Activated CD8-positive, alpha-beta T cell treated with anti-CD3 and anti-CD28 coated beads for 36 hours (primary cell): ENCODE measurements at regions not wholly inside any gene's neighbourhood (a gene's known extent, or its start where the extent isn't known, plus 50 kb on each side); places are given as distances from the start of the nearest gene placed in this dataset.

Experiments
- ATAC-seq: fragments of 200-7000 bp; cut with Tn5 transposase; one replicate; pipeline ENCODE4 v1.10.0; 2021; ENCODE audit warnings: mild to moderate bottlenecking, moderate library complexity
- CTCF ChIA-PET: fragments of 350-600 bp; sonication (Branson Sonifier 250); formaldehyde crosslinking; loops from one replicate; lab custom pipeline; 2021; ENCODE audit warnings: antibody characterized with exemption; lab: Charles Lee
- POLR2A ChIA-PET: fragments of 350-600 bp; sonication (Branson Sonifier 250); formaldehyde crosslinking; loops from one replicate; lab custom pipeline; 2021; ENCODE audit warnings: antibody characterized with exemption; lab: Charles Lee
- DNase-seq: peaks from one replicate; pipeline ENCODE4 v3.0.0-alpha.2; 2020
- H3K27ac Mint-ChIP-seq: one replicate; pipeline ENCODE4 v1.8.0; 2021; ENCODE audit warnings: mild to moderate bottlenecking, mixed read lengths
- H3K27me3 Mint-ChIP-seq: one replicate; pipeline ENCODE4 v1.8.0; 2021; ENCODE audit warnings: mixed read lengths
- H3K36me3 Mint-ChIP-seq: one replicate; pipeline ENCODE4 v1.8.0; 2021; ENCODE audit warnings: low read depth, mixed read lengths
- H3K4me1 Mint-ChIP-seq: one replicate; pipeline ENCODE4 v1.8.0; 2021; ENCODE audit warnings: low read depth, mixed read lengths
- H3K4me3 Mint-ChIP-seq: one replicate; pipeline ENCODE4 v1.8.0; 2021; ENCODE audit warnings: mild to moderate bottlenecking, moderate library complexity, mixed read lengths
- H3K9me3 Mint-ChIP-seq: one replicate; pipeline ENCODE4 v1.8.0; 2021; ENCODE audit warnings: mixed read lengths
- intact Hi-C: fragments of 100-400 bp; cut with micrococcal nuclease; formaldehyde crosslinking; loops from one replicate; pipeline ENCODE4 v1.10.0; 2022
- TF ChIP-seq, protein P1 (sequence below): fragments of 200-600 bp; IDR thresholded peaks from one replicate; pipeline ENCODE4 v1.8.0; 2022; ENCODE audit warnings: antibody characterized with exemption, mild to moderate bottlenecking

DNA sequence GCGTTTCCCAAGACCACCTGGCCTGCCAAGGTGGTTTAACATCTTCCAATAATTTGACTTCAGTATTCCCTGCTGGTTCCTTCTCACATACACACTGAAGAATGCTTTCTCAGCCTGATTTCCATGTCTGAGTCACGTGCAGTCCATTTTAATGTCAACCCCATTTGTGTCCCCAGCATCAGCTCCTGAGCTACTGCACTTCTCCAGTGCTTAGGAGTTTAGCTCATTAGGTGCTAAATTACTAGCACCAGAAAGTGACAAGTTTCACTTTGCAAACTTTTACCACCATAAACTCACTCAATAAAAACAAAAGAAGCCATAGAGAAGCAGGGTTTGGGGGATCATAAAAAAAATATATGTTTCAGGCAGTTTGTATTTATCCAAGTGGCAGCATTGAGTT is 279.3 kb upstream of the SORCS1 start:
- Mint-ChIP-seq H3K36me3 (no peaks in the 10 kb centered on the region), H3K4me1 (no peaks in the 10 kb centered on the region), H3K27me3 (no peaks in the 10 kb centered on the region), H3K9me3 (peaks cover 2% of the 10 kb centered on the region), H3K4me3 (no peak overlapping the region), H3K27ac (no peak overlapping the region)
- DNase-seq: no peak
- POLR2A ChIA-PET: no interaction called here
- CTCF ChIA-PET: no interaction called here
- intact Hi-C loops: no loop called here
- TF ChIP-seq, protein P1, sequence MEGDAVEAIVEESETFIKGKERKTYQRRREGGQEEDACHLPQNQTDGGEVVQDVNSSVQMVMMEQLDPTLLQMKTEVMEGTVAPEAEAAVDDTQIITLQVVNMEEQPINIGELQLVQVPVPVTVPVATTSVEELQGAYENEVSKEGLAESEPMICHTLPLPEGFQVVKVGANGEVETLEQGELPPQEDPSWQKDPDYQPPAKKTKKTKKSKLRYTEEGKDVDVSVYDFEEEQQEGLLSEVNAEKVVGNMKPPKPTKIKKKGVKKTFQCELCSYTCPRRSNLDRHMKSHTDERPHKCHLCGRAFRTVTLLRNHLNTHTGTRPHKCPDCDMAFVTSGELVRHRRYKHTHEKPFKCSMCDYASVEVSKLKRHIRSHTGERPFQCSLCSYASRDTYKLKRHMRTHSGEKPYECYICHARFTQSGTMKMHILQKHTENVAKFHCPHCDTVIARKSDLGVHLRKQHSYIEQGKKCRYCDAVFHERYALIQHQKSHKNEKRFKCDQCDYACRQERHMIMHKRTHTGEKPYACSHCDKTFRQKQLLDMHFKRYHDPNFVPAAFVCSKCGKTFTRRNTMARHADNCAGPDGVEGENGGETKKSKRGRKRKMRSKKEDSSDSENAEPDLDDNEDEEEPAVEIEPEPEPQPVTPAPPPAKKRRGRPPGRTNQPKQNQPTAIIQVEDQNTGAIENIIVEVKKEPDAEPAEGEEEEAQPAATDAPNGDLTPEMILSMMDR: no peak
- no peak for ATAC-seq

DNA sequence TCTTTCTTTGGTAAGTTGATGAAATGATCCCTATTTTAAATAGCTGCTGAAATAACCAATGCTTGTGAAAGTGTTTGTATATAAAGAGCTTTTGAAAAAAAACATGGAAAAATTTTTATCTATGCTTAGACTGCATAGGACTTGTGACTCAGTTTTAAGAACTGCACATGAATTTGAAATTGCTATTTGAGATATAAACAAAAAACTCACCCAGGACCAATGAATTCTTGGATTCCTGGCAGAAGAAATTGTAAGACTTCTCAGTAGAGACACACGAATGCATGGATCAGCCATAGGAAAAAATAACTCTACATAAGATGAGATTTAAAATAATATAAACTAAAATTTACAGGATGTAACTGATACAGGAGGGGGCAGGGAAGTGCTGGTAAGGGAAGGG is 278.8 kb upstream of the SORCS1 start:
- Mint-ChIP-seq H3K27ac (no peak overlapping the region), H3K4me3 (no peak overlapping the region), H3K27me3 (no peaks in the 10 kb centered on the region), H3K9me3 (peaks cover 2% of the 10 kb centered on the region), H3K4me1 (no peaks in the 10 kb centered on the region), H3K36me3 (no peaks in the 10 kb centered on the region)
- TF ChIP-seq, protein P1: no peak
- ChIA-PET POLR2A (no interaction called here), CTCF (no interaction called here)
- ATAC-seq (no peak), DNase-seq (no peak)
- intact Hi-C loops: no loop called here

DNA sequence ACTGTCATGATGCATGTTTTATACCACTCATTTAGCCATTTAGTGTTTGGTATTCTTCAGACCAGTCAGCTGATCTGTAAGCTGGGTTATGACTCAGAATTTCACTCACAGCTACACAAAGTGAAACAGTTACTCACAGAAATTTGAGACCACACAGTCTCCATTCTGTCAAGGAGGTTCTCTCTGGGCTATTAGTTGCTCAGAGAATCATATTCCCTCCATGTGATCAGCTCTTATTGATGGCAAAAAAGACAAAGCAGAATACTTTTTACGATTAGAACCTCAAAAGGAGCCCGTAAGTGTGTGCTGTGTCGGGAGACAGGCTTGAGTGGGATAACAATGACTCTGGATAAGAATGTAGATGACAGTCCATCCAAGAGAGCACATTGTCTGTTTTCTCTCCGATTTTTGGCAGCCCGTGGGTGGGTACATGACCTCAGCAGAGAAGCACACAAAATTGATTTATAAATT is 277.6 kb upstream of the SORCS1 start:
- ChIA-PET CTCF (no interaction called here), POLR2A (interaction anchor here (0.6 kb wide), 1 partner anchor 26 kb away, joined by 3 read pairs; no protein-coding TSS in a partner anchor)
- TF ChIP-seq, protein P1: no peak

DNA sequence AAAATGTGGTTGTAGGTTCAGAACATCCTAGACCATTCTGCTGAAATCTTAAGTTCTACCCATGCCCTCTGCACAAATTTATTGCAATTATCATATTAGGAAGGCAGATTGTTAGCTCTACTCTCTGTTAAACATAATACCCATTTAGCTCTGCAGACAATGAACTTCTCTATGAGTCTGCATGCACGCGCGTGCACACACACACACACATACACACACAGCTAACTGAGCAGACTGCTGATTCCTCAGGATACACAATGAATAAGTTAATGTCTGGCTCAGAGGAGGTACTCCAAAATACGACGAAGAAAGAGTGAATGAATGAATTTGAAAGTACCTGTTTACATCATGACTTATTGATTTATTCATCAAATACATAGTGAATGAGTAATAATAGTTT is 276.2 kb upstream of the SORCS1 start:
- TF ChIP-seq, protein P1: no peak
- CTCF ChIA-PET: no interaction called here
- POLR2A ChIA-PET: no interaction called here
- intact Hi-C loops: no loop called here
- Mint-ChIP-seq H3K9me3 (peaks cover 3% of the 10 kb centered on the region), H3K27ac (no peak overlapping the region), H3K36me3 (no peaks in the 10 kb centered on the region), H3K27me3 (no peaks in the 10 kb centered on the region), H3K4me3 (no peak overlapping the region), H3K4me1 (no peaks in the 10 kb centered on the region)
- DNase-seq (no peak), ATAC-seq (no peak)

More for the DNA sequence above, 277.6 kb upstream of the SORCS1 start:
- DNase-seq: no peak
- intact Hi-C loops: no loop called here
- no peak for ATAC-seq
- no peak overlapping the region for H3K27ac Mint-ChIP-seq
- H3K4me3 Mint-ChIP-seq: no peak overlapping the region
- no peaks in the 10 kb centered on the region for H3K27me3 Mint-ChIP-seq
- H3K36me3 Mint-ChIP-seq: no peaks in the 10 kb centered on the region
- H3K4me1 Mint-ChIP-seq: no peaks in the 10 kb centered on the region
- H3K9me3 Mint-ChIP-seq: peaks cover 2% of the 10 kb centered on the region

DNA sequence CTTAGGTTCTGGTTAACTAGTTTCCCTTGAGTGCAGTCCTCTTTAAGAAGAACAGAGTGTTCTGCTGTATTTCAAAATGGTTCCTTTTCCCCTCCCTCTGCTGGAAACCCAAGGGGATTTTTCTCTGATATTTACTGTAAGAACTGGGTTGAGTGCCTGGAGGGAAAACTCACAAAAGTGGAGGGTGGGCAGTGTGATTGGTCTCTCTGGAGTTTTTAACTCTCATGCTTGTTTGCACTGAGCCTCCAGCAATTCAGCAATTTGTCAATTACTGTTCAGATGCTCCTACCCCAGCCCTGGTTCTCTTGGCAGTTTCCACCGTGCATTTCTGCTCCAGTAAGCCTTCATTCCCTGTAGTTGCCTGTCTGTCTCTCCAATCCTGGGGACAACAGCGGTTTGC is 273.4 kb upstream of the SORCS1 start:
- no peaks in the 10 kb centered on the region for H3K27me3 Mint-ChIP-seq
- ChIA-PET POLR2A (no interaction called here), CTCF (no interaction called here)
- DNase-seq (no peak), ATAC-seq (no peak)
- no peak overlapping the region for H3K27ac Mint-ChIP-seq
- H3K9me3 Mint-ChIP-seq: peaks cover 5% of the 10 kb centered on the region
- no peak overlapping the region for H3K4me3 Mint-ChIP-seq
- intact Hi-C loops: no loop called here
- H3K4me1 Mint-ChIP-seq: no peaks in the 10 kb centered on the region
- TF ChIP-seq, protein P1: no peak
- no peaks in the 10 kb centered on the region for H3K36me3 Mint-ChIP-seq
